Testis (tissue), 2 donors: ENCODE measurements at regions not wholly inside any gene's neighbourhood (a gene's known extent, or its start where the extent isn't known, plus 50 kb on each side); places are given as distances from the start of the nearest gene placed in this dataset.

Experiments used
- DNase-seq: peaks from one replicate; pipeline ENCODE4 v3.0.0-alpha.2; 2019
- H3K27ac ChIP-seq, 2 donors: fragments of 200-600 bp; sonication (generic); one replicate each; pipeline ENCODE4 v1.5.1; 2019
- H3K27me3 ChIP-seq: fragments of 200-600 bp; sonication (generic); one replicate; pipeline ENCODE4 v1.5.1; 2019
- H3K36me3 ChIP-seq: fragments of 200-600 bp; sonication (generic); one replicate; pipeline ENCODE4 v1.5.1; 2017; ENCODE audit warnings: low read depth; ENCODE audit errors: missing control alignments
- H3K4me1 ChIP-seq: fragments of 200-600 bp; sonication (generic); one replicate; pipeline ENCODE4 v1.5.1; 2019
- H3K4me3 ChIP-seq, 2 donors: fragments of 200-600 bp; sonication (generic); one replicate each; pipeline ENCODE4 v1.5.1; 2017 to 2019
- H3K9me3 ChIP-seq: fragments of 200-600 bp; sonication (generic); one replicate; pipeline ENCODE4 v1.5.1; 2017
- CTCF ChIP-seq, 3 experiments: fragments of 450-650 bp in 2 of 3; fragments of 200-600 bp in 1 of 3; sonication (generic) in 1 of 3; IDR thresholded peaks; one replicate each; pipeline ENCODE4 v1.5.1; 2016 to 2019; ENCODE audit warnings: antibody characterized with exemption in 3 of 3, mild to moderate bottlenecking in 2 of 3, moderate library complexity in 1 of 3
- POLR2A ChIP-seq: fragments of 450-650 bp; IDR thresholded peaks from one replicate; pipeline ENCODE4 v1.6.1; 2017; ENCODE audit warnings: antibody characterized with exemption, mild to moderate bottlenecking, moderate library complexity
- WGBS, 2 donors: methylation state at CpG; one replicate each; pipeline ENCODE4 v1.1.5; 2018; 5-methylcytosine and 5-hydroxymethylcytosine counted together
- intact Hi-C: fragments of 100-400 bp; cut with DNase I; formaldehyde crosslinking; loops from one replicate; pipeline ENCODE4 v1.15.1; 2023; ENCODE audit warnings: low total_unique reads

GRCh38 chr14:71384007-71384845, 477.0 kb downstream of the PCNX1 start:
- Histone ChIP-seq H3K4me3 (no peak overlapping the region), H3K4me1 (peaks cover 15% of the 10 kb centered on the region), H3K36me3 (no peaks in the 10 kb centered on the region), H3K9me3 (no peaks in the 10 kb centered on the region), H3K27ac (no peak overlapping the region), H3K27me3 (no peaks in the 10 kb centered on the region)
- WGBS, 2 donors: 70 to 81% methylated on average over 10 of the region's 10 CpGs
- intact Hi-C loops: no loop called here
- DNase-seq: no peak
- TF ChIP-seq POLR2A (no peak), CTCF (IDR thresholded peaks at IDR 0.05) (no peak)

GRCh38 chr14:71387753-71388152, 480.5 kb downstream of the PCNX1 start:
- Histone ChIP-seq H3K4me3 (no peak overlapping the region), H3K4me1 (peaks cover 7% of the 10 kb centered on the region), H3K27me3 (no peaks in the 10 kb centered on the region), H3K36me3 (no peaks in the 10 kb centered on the region), H3K27ac (no peak overlapping the region), H3K9me3 (no peaks in the 10 kb centered on the region)
- WGBS, 2 donors: 88 to 92% methylated on average over 3 of the region's 3 CpGs
- no peak for TF ChIP-seq POLR2A
- no peak for TF ChIP-seq CTCF (IDR thresholded peaks at IDR 0.05)
- intact Hi-C loops: no loop called here
- no peak for DNase-seq

GRCh38 chr14:71388336-71388735, 481.1 kb downstream of the PCNX1 start:
- no peak for DNase-seq
- no peak for TF ChIP-seq CTCF (IDR thresholded peaks at IDR 0.05)
- no peak for TF ChIP-seq POLR2A
- Histone ChIP-seq H3K4me1 (peaks cover 7% of the 10 kb centered on the region), H3K27ac (no peak overlapping the region), H3K9me3 (no peaks in the 10 kb centered on the region), H3K4me3 (no peak overlapping the region), H3K36me3 (no peaks in the 10 kb centered on the region), H3K27me3 (no peaks in the 10 kb centered on the region)
- intact Hi-C loops: no loop called here
- 90 to 96% methylated on average over 6 of the region's 6 CpGs for WGBS, 2 donors

GRCh38 chr14:71388862-71389261, 481.6 kb downstream of the PCNX1 start:
- TF ChIP-seq CTCF (IDR thresholded peaks at IDR 0.05) (no peak), POLR2A (no peak)
- no peak for DNase-seq
- Histone ChIP-seq H3K9me3 (no peaks in the 10 kb centered on the region), H3K36me3 (no peaks in the 10 kb centered on the region), H3K4me3 (no peak overlapping the region), H3K4me1 (peaks cover 7% of the 10 kb centered on the region), H3K27ac (no peak overlapping the region), H3K27me3 (no peaks in the 10 kb centered on the region)
- WGBS, 2 donors: 97% methylated on average over 4 of the region's 4 CpGs
- intact Hi-C loops: no loop called here

GRCh38 chr14:71394386-71394785, 487.1 kb downstream of the PCNX1 start:
- 70 to 76% methylated on average over 2 of the region's 2 CpGs for WGBS, 2 donors
- Histone ChIP-seq H3K36me3 (no peaks in the 10 kb centered on the region), H3K27ac (no peak overlapping the region), H3K27me3 (no peaks in the 10 kb centered on the region), H3K4me1 (no peaks in the 10 kb centered on the region), H3K9me3 (no peaks in the 10 kb centered on the region), H3K4me3 (no peak overlapping the region)
- no peak for DNase-seq
- no peak for TF ChIP-seq CTCF (IDR thresholded peaks at IDR 0.05)
- intact Hi-C loops: no loop called here
